C4-2B (cell line): ENCODE measurements at regions not wholly inside any gene's neighbourhood (a gene's known extent, or its start where the extent isn't known, plus 50 kb on each side); places are given as distances from the start of the nearest gene placed in this dataset.

Experiments
- ZFX ChIP-seq: fragments of 450-650 bp; IDR thresholded peaks from 2 replicates; pipeline ENCODE4 v1.6.1; 2017
- TF ChIP-seq, protein P1 (sequence below): fragments of 450-650 bp; conservative IDR thresholded peaks from 2 replicates; pipeline ENCODE4 v1.5.1; 2017; ENCODE audit warnings: mild to moderate bottlenecking

DNA sequence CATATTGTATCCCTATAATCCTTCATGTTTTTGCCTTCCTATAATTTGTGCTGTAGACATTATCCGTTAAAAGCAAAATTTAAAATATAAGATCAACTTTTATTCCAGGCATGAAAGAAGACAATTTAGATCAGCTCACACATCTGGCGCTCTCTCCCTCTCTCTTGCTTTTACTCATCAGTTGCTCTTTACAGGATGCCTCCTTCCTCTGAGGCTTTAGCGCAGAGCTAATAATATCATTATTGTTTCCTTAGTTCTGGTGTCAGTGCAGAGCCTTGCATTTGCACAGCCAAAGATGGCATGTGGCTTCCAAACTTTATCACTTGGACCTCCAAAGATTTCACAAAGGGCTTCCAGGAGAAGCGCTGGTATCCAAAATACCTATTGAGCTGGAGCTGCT is 295.1 kb downstream of the FGF9 start:
- TF ChIP-seq, protein P1, sequence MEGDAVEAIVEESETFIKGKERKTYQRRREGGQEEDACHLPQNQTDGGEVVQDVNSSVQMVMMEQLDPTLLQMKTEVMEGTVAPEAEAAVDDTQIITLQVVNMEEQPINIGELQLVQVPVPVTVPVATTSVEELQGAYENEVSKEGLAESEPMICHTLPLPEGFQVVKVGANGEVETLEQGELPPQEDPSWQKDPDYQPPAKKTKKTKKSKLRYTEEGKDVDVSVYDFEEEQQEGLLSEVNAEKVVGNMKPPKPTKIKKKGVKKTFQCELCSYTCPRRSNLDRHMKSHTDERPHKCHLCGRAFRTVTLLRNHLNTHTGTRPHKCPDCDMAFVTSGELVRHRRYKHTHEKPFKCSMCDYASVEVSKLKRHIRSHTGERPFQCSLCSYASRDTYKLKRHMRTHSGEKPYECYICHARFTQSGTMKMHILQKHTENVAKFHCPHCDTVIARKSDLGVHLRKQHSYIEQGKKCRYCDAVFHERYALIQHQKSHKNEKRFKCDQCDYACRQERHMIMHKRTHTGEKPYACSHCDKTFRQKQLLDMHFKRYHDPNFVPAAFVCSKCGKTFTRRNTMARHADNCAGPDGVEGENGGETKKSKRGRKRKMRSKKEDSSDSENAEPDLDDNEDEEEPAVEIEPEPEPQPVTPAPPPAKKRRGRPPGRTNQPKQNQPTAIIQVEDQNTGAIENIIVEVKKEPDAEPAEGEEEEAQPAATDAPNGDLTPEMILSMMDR: no peak
- no peak for TF ChIP-seq ZFX
